ENCODE measurements at regions not wholly inside any gene's neighbourhood (a gene's known extent, or its start where the extent isn't known, plus 50 kb on each side); places are given as distances from the start of the nearest gene placed in this dataset.

GRCh38 chr6:4561078-4561435 is 215.1 kb upstream of the CDYL start:
- peaks cover 4% of the 10 kb centered on the region for H3K27me3 Mint-ChIP-seq (ENCODE audit: insufficient read depth, low read depth, poor library complexity)
- ATAC-seq, result no peak
- no peak for DNase-seq (ENCODE audit: low spot score)

GRCh38 chr6:4560221-4561077 is 215.8 kb upstream of the CDYL start:
- no peak for ATAC-seq
- no peaks in the 10 kb centered on the region for H3K27me3 ChIP-seq (ENCODE audit: insufficient read depth)
- no peak overlapping the region for H3K4me3 Mint-ChIP-seq
- no peak overlapping the region for H2AFZ ChIP-seq
- no peaks in the 10 kb centered on the region for H3K36me3 ChIP-seq (ENCODE audit: insufficient read depth)
- no peak overlapping the region for H3K4me2 ChIP-seq
- no peaks in the 10 kb centered on the region for H3K79me2 ChIP-seq (replicated peaks; ENCODE audit: insufficient read depth)
- no peaks in the 10 kb centered on the region for H3F3A ChIP-seq (replicated peaks; ENCODE audit: low read depth)
- DNase-seq (ENCODE audit: low spot score), result peak; percentile 9
- H3K9me2 ChIP-seq (ENCODE audit: insufficient read depth), result peaks cover 3% of the 10 kb centered on the region; the same call in 1 of the 2 replicates
- H3K4me3 ChIP-seq, result no peak overlapping the region
- H3K9me3 Mint-ChIP-seq, result no peaks in the 10 kb centered on the region
- no peaks in the 10 kb centered on the region for H4K20me1 ChIP-seq (replicated peaks; ENCODE audit: insufficient read depth)
- no peak overlapping the region for H3K27ac ChIP-seq (ENCODE audit: low read depth)
- peaks cover 3% of the 10 kb centered on the region; the same call in 2 of the 3 replicates for H3K4me1 Mint-ChIP-seq
- H3K27me3 Mint-ChIP-seq (ENCODE audit: insufficient read depth, low read depth, poor library complexity), result peaks cover 4% of the 10 kb centered on the region
- no peak overlapping the region for H3K27ac Mint-ChIP-seq
- H3K4me1 ChIP-seq (ENCODE audit: insufficient read depth), result no peaks in the 10 kb centered on the region
- H3K36me3 Mint-ChIP-seq (ENCODE audit: low read depth), result no peaks in the 10 kb centered on the region
- TF ChIP-seq JUNB (IDR thresholded peaks at IDR 0.05; ENCODE audit: unreplicated experiment), result no peak
- no peak for TF ChIP-seq ZNF462 (CRISPR knock-in tag; IDR thresholded peaks at IDR 0.05)
- no peak for TF ChIP-seq REST (IDR thresholded peaks at IDR 0.05; ENCODE audit: unreplicated experiment)
- no peak for TF ChIP-seq ZNF114 (CRISPR knock-in tag; IDR thresholded peaks at IDR 0.05)
- TF ChIP-seq CTCF (conservative IDR thresholded peaks at IDR 0.05; ENCODE audit: low read depth in 2 of 2), result no peak
- TF ChIP-seq STAT1 (IDR thresholded peaks at IDR 0.05; ENCODE audit: unreplicated experiment), result no peak
- no peak for TF ChIP-seq CREB1 (CRISPR knock-in tag; IDR thresholded peaks at IDR 0.05; ENCODE audit: low read depth)
- TF ChIP-seq NANOG (IDR thresholded peaks at IDR 0.05; ENCODE audit: borderline replicate concordance), result no peak

More at GRCh38 chr6:4561078-4561435, 215.1 kb upstream of the CDYL start:
- Mint-ChIP-seq H3K4me1 (peaks cover 3% of the 10 kb centered on the region; the same call in 2 of the 3 replicates), H3K9me3 (no peaks in the 10 kb centered on the region), H3K36me3 (ENCODE audit: low read depth) (no peaks in the 10 kb centered on the region), H3K27ac (no peak overlapping the region), H3K4me3 (no peak overlapping the region)
- H3K4me3 ChIP-seq, result no peak overlapping the region
- H3F3A ChIP-seq (replicated peaks; ENCODE audit: low read depth), result no peaks in the 10 kb centered on the region
- no peak overlapping the region for H2AFZ ChIP-seq
- H3K27me3 ChIP-seq (ENCODE audit: insufficient read depth), result no peaks in the 10 kb centered on the region
- TF ChIP-seq EZH2 (IDR thresholded peaks at IDR 0.05; ENCODE audit: low read depth, unreplicated experiment) (no peak), JUNB (IDR thresholded peaks at IDR 0.05; ENCODE audit: unreplicated experiment) (no peak)
- no peaks in the 10 kb centered on the region for H4K20me1 ChIP-seq (replicated peaks; ENCODE audit: insufficient read depth)
- H3K27ac ChIP-seq (ENCODE audit: low read depth), result no peak overlapping the region
- no peaks in the 10 kb centered on the region for H3K36me3 ChIP-seq (ENCODE audit: insufficient read depth)
- no peaks in the 10 kb centered on the region for H3K4me1 ChIP-seq (ENCODE audit: insufficient read depth)
- H3K79me2 ChIP-seq (replicated peaks; ENCODE audit: insufficient read depth), result no peaks in the 10 kb centered on the region
- H3K9me2 ChIP-seq (ENCODE audit: insufficient read depth), result peaks cover 3% of the 10 kb centered on the region; the same call in 1 of the 2 replicates
- no peak overlapping the region for H3K4me2 ChIP-seq

Measured in GM23338 (cell line).